ENCODE measurements at regions not wholly inside any gene's neighbourhood (a gene's known extent, or its start where the extent isn't known, plus 50 kb on each side); places are given as distances from the start of the nearest gene placed in this dataset.

GRCh38 chr5:99320436-99320835 lies 391.6 kb upstream of the CHD1 start:
- Histone ChIP-seq H3K36me3 (replicated peaks in 1 of 2; ENCODE audit: control extremely low read depth in 1 of 2, control insufficient read depth in 1 of 2, extremely low read depth in 1 of 2, insufficient read depth in 2 of 2, low read length in 1 of 2) (no peaks in the 10 kb centered on the region), H3K4me3 (ENCODE audit: control extremely low read depth in 1 of 5, extremely low read depth in 1 of 5, insufficient read depth in 1 of 5, low read depth in 2 of 5, low read length in 4 of 5) (no peak overlapping the region), H3K9ac (ENCODE audit: low read length) (no peak overlapping the region), H3K27me3 (replicated peaks in 1 of 4; ENCODE audit: control extremely low read depth in 1 of 4, control insufficient read depth in 3 of 4, insufficient read depth in 4 of 4, low read length in 3 of 4) (no peaks in the 10 kb centered on the region), H3K4me2 (replicated peaks; ENCODE audit: low read depth, low read length, poor library complexity, severe bottlenecking) (no peak overlapping the region), H3K27ac (ENCODE audit: low read length in 2 of 2) (no peak overlapping the region), H3K4me1 (ENCODE audit: control insufficient read depth in 2 of 2, insufficient read depth in 2 of 2, low read length in 2 of 2) (no peaks in the 10 kb centered on the region), H3K9me3 (ENCODE audit: control extremely low read depth in 1 of 3, control insufficient read depth in 2 of 3, insufficient read depth in 1 of 3, low read length in 2 of 3) (no peaks in the 10 kb centered on the region), H4K20me1 (ENCODE audit: control insufficient read depth, insufficient read depth, low read length, poor library complexity, severe bottlenecking) (no peaks in the 10 kb centered on the region), H2AFZ (ENCODE audit: insufficient read depth, low read depth, low read length, poor library complexity, severe bottlenecking) (no peak overlapping the region), H3K79me2 (ENCODE audit: control insufficient read depth, insufficient read depth, low read length) (no peaks in the 10 kb centered on the region)
- POLR2A ChIA-PET: no interaction called here
- TF ChIP-seq EZH2 (IDR thresholded peaks at IDR 0.05; ENCODE audit: borderline replicate concordance, insufficient read depth, low read depth, low read length, poor library complexity, severe bottlenecking): no peak
- TF ChIP-seq CTCF (IDR thresholded peaks at IDR 0.05): no peak
- DNase-seq: no peak
- Mint-ChIP-seq H3K27ac (no peak overlapping the region), H3K9me3 (ENCODE audit: insufficient read depth) (no peaks in the 10 kb centered on the region), H3K27me3 (no peaks in the 10 kb centered on the region), H3K4me3 (no peak overlapping the region), H3K4me1 (no peaks in the 10 kb centered on the region)
- 69% methylated on average over 3 of the region's 5 CpGs for WGBS (ENCODE audit: insufficient coverage)
- CTCF ChIA-PET: no interaction called here
- ATAC-seq (ENCODE audit: low read depth): no peak
- intact Hi-C loops (cut with micrococcal nuclease): no loop called here

GRCh38 chr5:99317136-99317535 lies 388.3 kb upstream of the CHD1 start:
- no peak overlapping the region for H3K4me2 ChIP-seq (replicated peaks; ENCODE audit: low read depth, low read length, poor library complexity, severe bottlenecking)
- DNase-seq (no peak), ATAC-seq (ENCODE audit: low read depth) (no peak)
- Mint-ChIP-seq H3K27me3 (no peaks in the 10 kb centered on the region), H3K27ac (no peak overlapping the region), H3K9me3 (ENCODE audit: insufficient read depth) (no peaks in the 10 kb centered on the region), H3K4me3 (no peak overlapping the region), H3K4me1 (no peaks in the 10 kb centered on the region)
- no peaks in the 10 kb centered on the region for H3K79me2 ChIP-seq (ENCODE audit: control insufficient read depth, insufficient read depth, low read length)
- H3K9ac ChIP-seq (ENCODE audit: low read length): no peak overlapping the region
- no peaks in the 10 kb centered on the region for H3K27me3 ChIP-seq (replicated peaks in 1 of 4; ENCODE audit: control extremely low read depth in 1 of 4, control insufficient read depth in 3 of 4, insufficient read depth in 4 of 4, low read length in 3 of 4)
- H2AFZ ChIP-seq (ENCODE audit: insufficient read depth, low read depth, low read length, poor library complexity, severe bottlenecking): no peak overlapping the region
- no peaks in the 10 kb centered on the region for H3K36me3 ChIP-seq (replicated peaks in 1 of 2; ENCODE audit: control extremely low read depth in 1 of 2, control insufficient read depth in 1 of 2, extremely low read depth in 1 of 2, insufficient read depth in 2 of 2, low read length in 1 of 2)
- intact Hi-C loops (cut with micrococcal nuclease): no loop called here
- no peaks in the 10 kb centered on the region for H4K20me1 ChIP-seq (ENCODE audit: control insufficient read depth, insufficient read depth, low read length, poor library complexity, severe bottlenecking)
- ChIA-PET POLR2A (no interaction called here), CTCF (no interaction called here)
- no CpG with 5 or more reads among the region's 4 CpGs for WGBS (ENCODE audit: insufficient coverage)
- no peak overlapping the region for H3K27ac ChIP-seq (ENCODE audit: low read length in 2 of 2)
- TF ChIP-seq EZH2 (IDR thresholded peaks at IDR 0.05; ENCODE audit: borderline replicate concordance, insufficient read depth, low read depth, low read length, poor library complexity, severe bottlenecking) (no peak), CTCF (IDR thresholded peaks at IDR 0.05) (no peak)
- H3K4me3 ChIP-seq (ENCODE audit: control extremely low read depth in 1 of 5, extremely low read depth in 1 of 5, insufficient read depth in 1 of 5, low read depth in 2 of 5, low read length in 4 of 5): no peak overlapping the region
- H3K9me3 ChIP-seq (ENCODE audit: control extremely low read depth in 1 of 3, control insufficient read depth in 2 of 3, insufficient read depth in 1 of 3, low read length in 2 of 3): no peaks in the 10 kb centered on the region
- no peaks in the 10 kb centered on the region for H3K4me1 ChIP-seq (ENCODE audit: control insufficient read depth in 2 of 2, insufficient read depth in 2 of 2, low read length in 2 of 2)

Measured in B cell (primary cell).